Anterior cingulate cortex (tissue), 58 donors: ENCODE measurements at regions not wholly inside any gene's neighbourhood (a gene's known extent, or its start where the extent isn't known, plus 50 kb on each side); places are given as distances from the start of the nearest gene placed in this dataset.

ENCODE experiments used
- DNase-seq, 58 donors: peaks; one replicate each; lab custom pipeline; 2025; lab: John Stamatoyannopoulos, UW

DNA sequence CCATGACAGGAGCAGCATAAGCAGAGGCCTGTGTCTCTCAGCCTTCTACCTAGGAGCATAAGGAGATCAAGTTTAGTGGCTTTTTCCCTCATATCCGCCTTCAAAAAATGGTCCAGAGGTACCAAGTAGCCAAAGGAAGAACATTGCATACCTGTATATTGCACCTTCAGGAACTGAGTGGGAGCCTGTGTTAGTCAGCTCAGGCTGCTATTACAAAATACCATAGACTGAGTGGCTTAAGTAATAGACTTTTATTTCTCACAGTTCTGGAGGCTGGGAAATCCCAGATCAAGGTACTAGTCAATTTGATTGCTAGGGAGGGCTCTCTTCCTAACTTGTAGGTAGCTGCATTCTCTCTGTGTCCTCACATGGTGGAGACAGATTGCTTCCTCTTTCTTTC, 597.4 kb upstream of the PTGER4 start:
- no peak for DNase-seq

- no peak for DNase-seq
These were observed 599.5 kb upstream of the PTGER4 start for GRCh38 chr5:40080191-40080590.

DNA sequence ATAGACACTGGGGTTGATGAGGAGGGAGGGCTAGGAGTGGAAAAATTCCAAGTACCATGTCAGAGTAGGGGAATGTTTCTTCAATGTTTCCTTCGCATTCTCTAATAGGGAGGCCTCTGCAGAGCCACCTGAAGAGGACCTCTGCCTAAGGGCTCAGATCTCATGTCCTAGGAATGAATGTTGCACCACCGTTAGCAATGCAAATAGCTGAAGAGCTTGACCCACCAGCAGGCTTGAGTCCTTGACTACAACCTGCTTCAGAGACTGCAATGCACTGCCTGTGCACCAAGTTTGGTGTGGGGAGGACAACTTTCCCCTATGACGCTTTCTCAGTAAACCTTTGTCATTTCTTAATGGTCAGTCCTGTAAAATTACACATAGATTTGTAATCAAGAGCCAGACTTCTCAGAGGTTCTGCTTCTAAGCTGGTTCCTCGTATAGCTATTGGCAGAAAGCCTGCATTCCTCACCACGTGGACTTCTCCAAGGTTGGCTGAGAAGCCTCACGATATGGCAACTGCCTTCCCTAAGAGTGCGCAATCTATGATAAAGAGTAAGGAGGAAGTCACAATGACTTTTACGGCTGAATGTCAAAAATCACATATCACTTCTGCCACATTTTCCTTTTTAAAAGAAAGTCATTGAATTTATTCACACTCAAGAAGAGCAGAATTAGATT, 600.7 kb upstream of the PTGER4 start:
- no peak for DNase-seq

- no peak for DNase-seq
These were observed 604.9 kb upstream of the PTGER4 start for GRCh38 chr5:40074826-40075225.

DNA sequence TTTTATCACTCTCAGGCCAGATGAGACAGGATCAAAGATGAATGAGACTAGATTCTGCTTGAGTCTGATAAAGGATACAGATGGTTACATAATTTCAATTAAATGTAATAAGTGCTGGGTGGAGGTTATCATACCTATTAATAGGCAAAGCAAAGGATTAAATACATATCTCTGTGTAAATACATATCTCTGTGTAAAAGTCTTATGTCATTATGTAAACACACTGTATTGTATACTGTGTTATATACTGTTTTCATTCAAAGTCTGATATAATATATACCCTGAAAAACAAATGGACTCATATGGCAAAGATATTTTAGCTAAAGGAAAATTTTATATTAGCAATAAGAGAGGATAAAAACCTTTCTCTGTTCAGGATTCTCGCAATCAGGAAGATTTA, 605.8 kb upstream of the PTGER4 start:
- DNase-seq, result no peak

DNA sequence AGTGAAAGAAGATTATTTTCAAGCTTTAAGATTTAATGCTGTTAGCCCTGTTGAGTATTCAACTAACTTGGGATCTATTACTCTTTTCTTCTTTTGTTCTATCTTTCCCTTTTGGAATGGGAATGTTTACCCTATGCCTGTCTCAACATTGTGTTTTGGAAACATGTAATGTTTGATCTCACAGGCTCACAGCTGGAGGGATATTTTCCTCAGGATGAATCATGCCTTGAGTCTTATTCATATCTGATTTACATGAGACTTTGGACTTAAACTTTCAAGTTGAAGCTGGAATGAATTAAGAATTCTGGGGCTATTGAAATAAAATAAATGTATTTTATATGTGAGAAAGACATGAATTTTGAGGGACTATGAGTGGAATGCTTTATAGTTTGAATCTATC, 607.8 kb upstream of the PTGER4 start:
- no peak for DNase-seq

- DNase-seq, result no peak
These were observed 613.1 kb upstream of the PTGER4 start for GRCh38 chr5:40066616-40067015.

GRCh38 chr5:40052808-40053207, 626.9 kb upstream of the PTGER4 start:
- DNase-seq, result no peak

GRCh38 chr5:40046792-40047191, 622.0 kb upstream of the DAB2 start:
- no peak for DNase-seq

- no peak for DNase-seq
These were observed 620.6 kb upstream of the DAB2 start for GRCh38 chr5:40045429-40045828.

- no peak for DNase-seq
These were observed 619.1 kb upstream of the DAB2 start for GRCh38 chr5:40043916-40044315.

GRCh38 chr5:40041452-40041851, 616.7 kb upstream of the DAB2 start:
- DNase-seq, result no peak

- no peak for DNase-seq
These were observed 612.9 kb upstream of the DAB2 start for GRCh38 chr5:40037713-40038112.

DNA sequence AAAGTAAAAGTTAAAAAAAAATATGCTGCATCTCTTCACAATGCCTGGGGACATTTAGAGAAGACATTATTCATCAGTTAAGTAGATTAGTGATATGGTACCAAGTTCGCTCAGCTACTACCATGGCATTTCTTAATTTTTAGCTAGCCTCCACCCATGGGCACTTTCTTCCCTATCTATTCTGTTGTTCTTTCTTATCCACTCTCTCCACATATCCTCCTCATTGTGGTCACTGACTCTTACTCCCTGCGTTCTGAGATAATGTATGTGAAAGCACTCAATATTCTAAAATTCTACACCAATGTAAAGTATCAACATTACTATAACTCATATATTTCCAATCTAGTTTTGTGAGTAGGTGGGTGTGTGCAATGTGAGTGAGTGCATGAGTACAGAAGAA, 609.7 kb upstream of the DAB2 start:
- no peak for DNase-seq

GRCh38 chr5:40033411-40033810, 608.6 kb upstream of the DAB2 start:
- no peak for DNase-seq

GRCh38 chr5:40033009-40033408, 608.2 kb upstream of the DAB2 start:
- DNase-seq, result no peak

- no peak for DNase-seq
These were observed 605.9 kb upstream of the DAB2 start for GRCh38 chr5:40030661-40031060.

- no peak for DNase-seq
These were observed 605.1 kb upstream of the DAB2 start for GRCh38 chr5:40029711-40030495.

DNA sequence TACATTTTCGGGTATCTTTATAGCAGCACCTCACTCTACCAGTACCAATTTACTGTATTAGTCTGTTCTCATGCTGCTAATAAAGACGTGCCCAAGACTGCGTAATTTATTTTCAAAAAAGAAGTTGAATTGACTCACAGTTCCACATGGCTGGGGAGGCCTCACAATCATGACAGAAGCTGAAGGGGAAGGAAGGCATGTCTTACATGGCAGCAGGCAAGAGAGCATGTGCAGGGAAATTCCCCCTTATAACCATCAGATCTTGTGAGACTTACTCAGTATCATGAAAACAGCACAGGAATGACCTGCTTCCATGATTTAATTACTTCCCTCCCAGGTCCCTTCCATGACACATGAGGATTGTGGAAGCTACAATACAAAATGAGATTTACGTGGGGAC, 602.6 kb upstream of the DAB2 start:
- no peak for DNase-seq

DNA sequence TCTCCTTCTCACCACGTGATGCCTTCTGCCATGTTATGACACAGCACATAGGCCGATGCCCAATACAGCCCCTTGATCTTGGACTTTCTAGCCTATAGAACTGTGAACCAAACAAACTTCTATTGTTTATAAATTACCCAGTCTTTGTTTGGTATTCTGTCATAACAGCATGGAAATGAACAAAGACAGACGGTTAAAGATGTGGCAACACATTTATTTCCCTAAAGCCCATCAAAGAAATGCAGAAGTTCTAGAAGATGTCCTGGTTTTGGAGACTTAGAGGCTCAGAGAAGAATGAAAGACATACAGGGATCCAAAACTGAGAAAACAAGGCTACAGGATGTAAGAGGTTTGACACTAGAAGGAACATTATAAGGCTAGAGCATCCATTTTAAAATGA, 600.8 kb upstream of the DAB2 start:
- no peak for DNase-seq

DNA sequence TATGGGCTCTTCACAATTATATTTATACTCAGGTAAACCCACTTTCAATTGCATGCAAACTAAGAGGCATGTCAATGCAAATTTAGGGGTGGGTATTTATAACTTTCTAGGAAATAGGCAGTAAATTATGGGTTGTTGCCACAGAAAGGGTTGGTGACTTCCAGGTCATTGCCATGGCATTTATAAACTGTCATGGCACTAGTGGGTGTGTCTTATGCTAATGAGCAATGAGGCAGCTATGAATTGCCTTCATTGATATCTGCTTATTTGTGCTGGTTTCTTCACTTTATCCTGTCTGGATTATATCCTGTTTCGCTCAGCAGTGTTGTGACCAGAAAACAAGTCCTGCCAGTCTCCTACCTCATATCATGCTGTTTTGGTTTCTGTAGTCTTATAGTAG, 597.3 kb upstream of the DAB2 start:
- no peak for DNase-seq

GRCh38 chr5:40021007-40021406, 596.2 kb upstream of the DAB2 start:
- DNase-seq, result no peak
